Panc1 (cell line): ENCODE measurements at regions not wholly inside any gene's neighbourhood (a gene's known extent, or its start where the extent isn't known, plus 50 kb on each side); places are given as distances from the start of the nearest gene placed in this dataset.

Experiments
- ATAC-seq: fragments of 200-7000 bp; cut with Tn5 transposase; 2 replicates; pipeline ENCODE4 v1.9.1; 2020; ENCODE audit warnings: mild to moderate bottlenecking, moderate library complexity
- BruUV-seq: library from RNA; stranded (reverse); fragments of 400-500 nt; replicated peaks from 2 replicates; lab custom pipeline; 2021; lab: Mats Ljungman, UMichigan
- CTCF ChIA-PET: fragments of 300-600 bp; sonication (Branson Sonifier 250); formaldehyde crosslinking; loops from one replicate; lab custom pipeline; 2022; ENCODE audit warnings: antibody characterized with exemption; lab: Charles Lee
- POLR2A ChIA-PET: fragments of 300-600 bp; sonication (Branson Sonifier 250); formaldehyde crosslinking; loops from one replicate; lab custom pipeline; 2022; ENCODE audit warnings: antibody characterized with exemption; lab: Charles Lee
- DNase-seq: peaks from one replicate; pipeline ENCODE4 v3.0.0-alpha.2; 2010; ENCODE audit warnings: low read depth, low spot score
- H3K27ac ChIP-seq: 2 replicates; pipeline ENCODE4 v1.5.1; 2011; ENCODE audit warnings: mild to moderate bottlenecking, low read length, inconsistent platforms
- H3K27me3 ChIP-seq: fragments of 200-500 bp; sonication (Bioruptor generic); 2 replicates; pipeline ENCODE4 v1.6.0; 2014; ENCODE audit warnings: low read length, inconsistent platforms; ENCODE audit not compliant: control insufficient read depth, insufficient read depth
- H3K36me3 ChIP-seq: fragments of 200-500 bp; sonication (Bioruptor generic); 2 replicates; pipeline ENCODE4 v1.5.1; 2014; ENCODE audit warnings: inconsistent platforms, mild to moderate bottlenecking, low read length, moderate library complexity; ENCODE audit not compliant: control insufficient read depth, insufficient read depth
- H3K4me1 ChIP-seq: 2 replicates; pipeline ENCODE4 v1.5.1; 2011; ENCODE audit warnings: inconsistent platforms, mild to moderate bottlenecking, low read length, moderate library complexity; ENCODE audit not compliant: control insufficient read depth, insufficient read depth
- H3K4me3 ChIP-seq, 2 experiments: 2 replicates each; pipeline ENCODE4 v1.5.1; 2011 to 2012; ENCODE audit warnings: low read depth in 2 of 2, low read length in 2 of 2, mild to moderate bottlenecking in 2 of 2, inconsistent platforms in 1 of 2, moderate library complexity in 1 of 2
- H3K9me3 ChIP-seq: fragments of 200-500 bp; sonication (Bioruptor generic); 2 replicates; pipeline ENCODE4 v1.5.1; 2014; ENCODE audit warnings: low read depth, mild to moderate bottlenecking, inconsistent platforms, low read length, moderate library complexity; ENCODE audit not compliant: control insufficient read depth, insufficient read depth
- POLR2AphosphoS5 ChIP-seq: IDR thresholded peaks from 2 replicates; pipeline ENCODE4 v1.6.1; 2012; ENCODE audit warnings: mild to moderate bottlenecking, low read depth, low read length, moderate library complexity
- REST ChIP-seq, 2 experiments: IDR thresholded peaks; 2 replicates each; pipeline ENCODE4 v1.6.1; 2011 to 2012; ENCODE audit warnings: low read depth in 2 of 2, control low read depth in 1 of 2, low read length in 1 of 2, mild to moderate bottlenecking in 1 of 2, moderate library complexity in 1 of 2; ENCODE audit not compliant: insufficient read depth in 1 of 2
- SIN3A ChIP-seq: IDR thresholded peaks from 2 replicates; pipeline ENCODE4 v1.6.1; 2012; ENCODE audit warnings: low read depth, mild to moderate bottlenecking, low read length, moderate library complexity, borderline replicate concordance; ENCODE audit not compliant: insufficient read depth
- TCF7L2 ChIP-seq: IDR thresholded peaks from 2 replicates; pipeline ENCODE4 v1.6.1; 2011; ENCODE audit warnings: mild to moderate bottlenecking, low read depth, low read length, inconsistent platforms
- in situ Hi-C: cut with HindIII; loops from 2 replicates; pipeline ENCODE4 v1.10.0; 2016; ENCODE audit warnings: low sequenced_read_pairs, low pct_unique_long_range_greater_than_20kb
- intact Hi-C: fragments of 100-400 bp; cut with micrococcal nuclease; formaldehyde crosslinking; loops from one replicate; pipeline ENCODE4 v1.10.0; 2022; ENCODE audit not compliant: unreplicated experiment
- TF ChIP-seq, protein P1 (sequence below): fragments of 450-650 bp; IDR thresholded peaks from 2 replicates; pipeline ENCODE4 v1.5.1; 2017; ENCODE audit warnings: mild to moderate bottlenecking

DNA sequence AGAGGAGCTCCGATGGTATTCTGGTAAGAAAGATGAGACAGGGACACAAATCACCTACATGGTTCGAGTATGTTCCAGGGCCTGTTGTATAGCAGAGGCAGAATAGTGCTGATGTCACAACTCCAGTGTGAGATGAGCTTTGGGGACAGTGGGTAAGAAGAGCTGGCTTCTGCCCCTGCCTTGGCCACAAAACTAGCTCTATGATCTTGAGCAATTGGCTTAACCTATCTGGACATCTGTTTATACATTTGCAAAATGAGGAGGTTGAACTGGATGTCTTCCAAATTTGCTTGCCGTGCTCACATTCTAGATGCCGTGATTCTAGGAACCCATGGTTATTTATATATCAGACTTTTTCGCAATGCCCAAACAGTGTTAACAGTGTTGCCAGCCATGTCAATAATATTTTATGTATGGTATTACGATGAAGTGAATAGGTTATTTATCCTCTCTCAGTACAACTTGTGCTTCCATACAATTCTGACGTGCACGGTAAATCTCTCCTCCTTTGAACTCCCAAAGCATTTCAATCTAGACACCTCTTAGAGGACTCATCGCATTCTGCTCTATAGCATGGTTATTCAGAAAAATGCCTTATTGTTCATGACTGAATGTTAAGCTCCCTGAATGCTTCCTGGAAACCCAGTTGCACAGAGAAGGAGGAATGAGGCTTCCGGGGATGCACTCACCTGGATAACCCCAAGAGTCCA is 316.0 kb downstream of the FOXO1 start:
- TF ChIP-seq REST (IDR thresholded peaks at IDR 0.05; ENCODE audit: insufficient read depth in 1 of 2, low read depth in 2 of 2, low read length in 1 of 2) (no peak), SIN3A (no peak), POLR2AphosphoS5 (no peak), TCF7L2 (no peak)
- TF ChIP-seq, protein P1, sequence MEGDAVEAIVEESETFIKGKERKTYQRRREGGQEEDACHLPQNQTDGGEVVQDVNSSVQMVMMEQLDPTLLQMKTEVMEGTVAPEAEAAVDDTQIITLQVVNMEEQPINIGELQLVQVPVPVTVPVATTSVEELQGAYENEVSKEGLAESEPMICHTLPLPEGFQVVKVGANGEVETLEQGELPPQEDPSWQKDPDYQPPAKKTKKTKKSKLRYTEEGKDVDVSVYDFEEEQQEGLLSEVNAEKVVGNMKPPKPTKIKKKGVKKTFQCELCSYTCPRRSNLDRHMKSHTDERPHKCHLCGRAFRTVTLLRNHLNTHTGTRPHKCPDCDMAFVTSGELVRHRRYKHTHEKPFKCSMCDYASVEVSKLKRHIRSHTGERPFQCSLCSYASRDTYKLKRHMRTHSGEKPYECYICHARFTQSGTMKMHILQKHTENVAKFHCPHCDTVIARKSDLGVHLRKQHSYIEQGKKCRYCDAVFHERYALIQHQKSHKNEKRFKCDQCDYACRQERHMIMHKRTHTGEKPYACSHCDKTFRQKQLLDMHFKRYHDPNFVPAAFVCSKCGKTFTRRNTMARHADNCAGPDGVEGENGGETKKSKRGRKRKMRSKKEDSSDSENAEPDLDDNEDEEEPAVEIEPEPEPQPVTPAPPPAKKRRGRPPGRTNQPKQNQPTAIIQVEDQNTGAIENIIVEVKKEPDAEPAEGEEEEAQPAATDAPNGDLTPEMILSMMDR: no peak
- H3K4me3 ChIP-seq: no peak overlapping the region
- no peaks in the 10 kb centered on the region for H3K9me3 ChIP-seq
- POLR2A ChIA-PET: no interaction called here
- H3K27ac ChIP-seq: no peak overlapping the region
- ATAC-seq (no peak), DNase-seq (no peak)
- CTCF ChIA-PET: no interaction called here
- no peaks in the 10 kb centered on the region for H3K36me3 ChIP-seq
- no TSS peak for BruUV-seq
- H3K27me3 ChIP-seq: no peaks in the 10 kb centered on the region
- H3K4me1 ChIP-seq: no peaks in the 10 kb centered on the region
- in situ Hi-C loops (no loop called here), intact Hi-C loops (no loop called here)

DNA sequence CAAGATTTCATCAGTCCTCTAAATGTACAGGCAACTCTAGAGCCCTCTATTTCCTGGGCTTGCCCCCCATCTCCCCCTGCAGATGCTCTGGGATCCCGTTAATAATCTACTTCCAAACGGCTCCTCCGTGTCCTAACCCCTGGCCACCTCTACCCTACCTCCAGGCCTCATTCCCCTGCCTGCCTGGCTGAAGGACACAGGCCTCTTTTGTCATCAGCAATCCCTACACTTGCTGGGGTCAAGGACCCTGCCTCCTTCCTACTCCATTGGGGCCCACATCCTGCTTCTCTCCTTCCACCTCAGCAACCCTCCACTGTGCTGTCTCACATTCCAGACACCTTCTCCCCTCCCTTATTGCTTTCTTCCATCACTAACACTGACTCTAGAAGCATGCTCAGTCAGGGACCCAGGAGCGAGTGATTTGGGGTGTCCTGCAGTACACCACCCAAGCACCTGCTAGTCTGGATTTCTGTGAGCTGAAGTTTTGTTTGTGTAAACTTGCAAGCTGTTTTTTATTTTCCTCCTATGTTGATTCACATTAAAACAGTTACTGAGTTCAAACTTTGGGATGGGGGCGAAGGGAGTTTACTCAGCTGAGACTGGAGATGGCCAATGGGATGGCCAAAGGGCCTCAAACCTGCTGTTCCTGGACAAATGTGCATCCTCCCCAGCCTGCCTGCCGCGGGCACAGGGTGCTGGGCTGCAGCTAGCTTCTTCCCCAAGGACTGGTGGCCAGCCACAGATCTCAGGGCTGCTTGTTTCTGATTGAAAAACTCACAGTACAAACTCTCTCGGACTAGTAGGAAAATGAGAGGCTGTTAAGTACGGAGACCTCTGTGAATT is 314.7 kb downstream of the FOXO1 start:
- POLR2A ChIA-PET: no interaction called here
- Histone ChIP-seq H3K27me3 (no peaks in the 10 kb centered on the region), H3K4me3 (no peak overlapping the region), H3K27ac (no peak overlapping the region), H3K4me1 (no peaks in the 10 kb centered on the region), H3K9me3 (no peaks in the 10 kb centered on the region), H3K36me3 (no peaks in the 10 kb centered on the region)
- CTCF ChIA-PET: no interaction called here
- intact Hi-C loops (no loop called here), in situ Hi-C loops (no loop called here)
- BruUV-seq: no TSS peak
- ATAC-seq: no peak
- no peak for DNase-seq
- TF ChIP-seq POLR2AphosphoS5: no peak
- TF ChIP-seq, protein P1: no peak
- no peak for TF ChIP-seq REST (IDR thresholded peaks at IDR 0.05; ENCODE audit: insufficient read depth in 1 of 2, low read depth in 2 of 2, low read length in 1 of 2)
- TF ChIP-seq SIN3A: no peak
- TF ChIP-seq TCF7L2: no peak
